ENCODE measurements at regions not wholly inside any gene's neighbourhood (a gene's known extent, or its start where the extent isn't known, plus 50 kb on each side); places are given as distances from the start of the nearest gene placed in this dataset.

DNA sequence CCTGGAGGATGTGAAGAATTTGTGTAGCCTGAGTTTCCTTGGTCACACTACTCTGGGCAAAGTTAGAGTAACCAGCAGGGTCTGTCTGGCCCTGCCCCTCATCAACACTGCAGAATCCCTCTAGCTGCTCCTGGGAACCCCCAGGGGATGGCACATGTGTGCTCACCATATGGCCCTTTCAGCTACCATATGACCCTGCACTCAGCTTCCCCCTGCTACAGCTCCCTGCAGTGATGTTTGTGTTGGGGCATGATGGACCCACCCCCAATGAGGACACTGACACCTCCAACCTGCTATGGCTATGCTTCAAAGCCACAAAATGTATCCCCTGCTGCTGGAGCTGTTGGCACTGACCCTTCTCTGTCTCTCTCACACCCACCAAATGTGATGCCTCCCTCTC, 152.7 kb downstream of the SNX18 start:
- no peak for DNase-seq (ENCODE audit: insufficient read length, low spot score)
- TF ChIP-seq POLR2A (IDR thresholded peaks at IDR 0.05; ENCODE audit: low read depth, low read length): no peak
- no peak for FAIRE-seq

DNA sequence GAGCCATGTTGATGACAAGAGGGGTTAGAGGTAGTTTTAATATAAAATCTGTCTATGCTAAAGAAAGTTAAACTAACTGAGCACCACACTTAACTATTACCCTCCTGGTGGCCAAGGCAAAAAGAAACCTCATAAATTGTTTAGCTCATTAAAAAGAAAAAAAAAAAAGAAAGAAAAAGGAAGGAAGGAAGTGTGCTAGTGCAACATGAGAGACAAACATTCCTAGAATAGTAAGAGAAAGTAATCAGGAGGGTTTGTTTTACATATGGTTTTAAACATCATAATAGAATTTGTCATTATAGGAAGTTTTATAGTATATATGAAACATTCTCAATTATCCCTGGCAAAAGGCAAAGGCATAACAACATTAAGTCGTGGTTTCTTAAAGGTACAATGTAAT, 152.3 kb downstream of the SNX18 start:
- no peak for TF ChIP-seq POLR2A (IDR thresholded peaks at IDR 0.05; ENCODE audit: low read depth, low read length)
- no peak for FAIRE-seq
- DNase-seq (ENCODE audit: insufficient read length, low spot score): no peak

DNA sequence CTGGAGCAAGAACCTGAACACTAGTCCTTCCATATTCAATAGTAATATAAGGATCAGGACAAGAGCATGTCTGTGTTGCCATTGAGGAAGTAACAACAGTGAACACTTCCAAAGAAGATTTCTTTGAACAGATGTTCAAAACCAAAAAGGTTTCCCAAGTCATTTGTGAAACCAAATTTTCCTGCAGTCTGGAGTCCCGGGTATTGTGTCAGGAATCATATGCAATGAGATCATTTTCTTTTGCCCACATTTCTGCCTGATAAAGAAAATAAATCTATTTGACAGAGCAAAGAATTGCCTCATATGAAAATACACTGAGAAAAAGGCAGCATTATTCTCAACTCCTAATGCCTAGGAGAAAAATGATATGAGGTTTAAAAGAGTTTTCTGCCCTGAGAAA, 151.7 kb downstream of the SNX18 start:
- no peak for DNase-seq (ENCODE audit: insufficient read length, low spot score)
- TF ChIP-seq POLR2A (IDR thresholded peaks at IDR 0.05; ENCODE audit: low read depth, low read length): no peak
- FAIRE-seq: no peak

DNA sequence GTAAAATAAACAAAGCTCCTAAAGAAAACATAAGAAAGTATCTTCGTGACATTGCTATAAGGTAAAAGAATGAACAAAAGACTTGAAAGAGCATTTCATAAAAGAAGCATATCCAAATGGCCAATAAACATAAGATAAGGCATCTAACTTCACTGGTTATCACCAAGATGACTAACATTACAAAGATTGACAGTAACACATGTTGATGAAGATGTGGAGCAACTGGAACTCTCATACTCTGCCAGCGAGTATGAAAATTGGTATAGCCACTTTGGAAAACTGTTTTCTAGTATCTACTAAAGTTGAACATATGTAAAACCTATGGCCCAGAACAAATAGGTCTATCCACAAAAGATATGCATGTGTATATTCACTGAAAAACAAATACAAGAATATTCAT, 150.5 kb downstream of the SNX18 start:
- FAIRE-seq (no peak), DNase-seq (ENCODE audit: insufficient read length, low spot score) (no peak)
- no peak for TF ChIP-seq POLR2A (IDR thresholded peaks at IDR 0.05; ENCODE audit: low read depth, low read length)

DNA sequence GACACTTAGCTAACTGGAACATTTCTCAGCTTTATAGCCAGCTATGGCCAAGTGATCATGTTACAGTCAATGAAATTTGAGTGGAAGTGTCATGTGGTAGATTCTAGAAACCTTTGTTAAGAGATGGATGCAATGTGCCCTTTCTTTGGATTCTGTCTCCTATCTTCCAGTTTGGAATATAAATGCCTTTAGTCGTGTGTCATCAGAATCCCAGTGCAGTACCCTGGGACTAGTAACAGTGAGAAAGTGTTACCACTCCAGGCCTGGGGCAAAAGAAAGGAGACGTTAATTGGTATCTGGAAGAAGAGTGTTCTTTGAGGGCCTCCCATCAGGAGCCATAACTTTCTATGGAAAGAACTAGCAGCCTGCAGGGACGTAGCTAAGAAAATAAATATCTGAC, 149.6 kb downstream of the SNX18 start:
- TF ChIP-seq POLR2A (IDR thresholded peaks at IDR 0.05; ENCODE audit: low read depth, low read length): no peak
- DNase-seq (ENCODE audit: insufficient read length, low spot score): no peak
- no peak for FAIRE-seq

DNA sequence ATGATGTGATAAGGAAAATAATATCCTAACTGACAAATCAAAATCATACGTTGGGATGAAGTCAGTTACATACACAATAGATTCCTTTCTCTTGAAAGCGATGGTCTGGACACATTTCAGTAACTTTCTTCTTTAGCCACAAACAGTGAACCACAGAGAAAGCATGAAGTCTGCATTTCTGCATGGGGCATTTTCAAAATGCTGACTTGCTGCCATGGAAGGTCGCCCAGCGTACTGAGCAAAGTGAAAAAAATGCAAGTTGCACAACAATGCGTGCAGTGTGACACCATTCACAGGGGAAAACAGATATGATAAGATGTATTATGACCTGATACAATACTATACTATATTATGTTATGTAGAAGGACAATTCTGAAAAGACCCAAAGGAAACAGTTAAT, 146.3 kb downstream of the SNX18 start:
- TF ChIP-seq POLR2A (IDR thresholded peaks at IDR 0.05; ENCODE audit: low read depth, low read length): no peak
- FAIRE-seq (peak; percentile 65), DNase-seq (ENCODE audit: insufficient read length, low spot score) (no peak)

DNA sequence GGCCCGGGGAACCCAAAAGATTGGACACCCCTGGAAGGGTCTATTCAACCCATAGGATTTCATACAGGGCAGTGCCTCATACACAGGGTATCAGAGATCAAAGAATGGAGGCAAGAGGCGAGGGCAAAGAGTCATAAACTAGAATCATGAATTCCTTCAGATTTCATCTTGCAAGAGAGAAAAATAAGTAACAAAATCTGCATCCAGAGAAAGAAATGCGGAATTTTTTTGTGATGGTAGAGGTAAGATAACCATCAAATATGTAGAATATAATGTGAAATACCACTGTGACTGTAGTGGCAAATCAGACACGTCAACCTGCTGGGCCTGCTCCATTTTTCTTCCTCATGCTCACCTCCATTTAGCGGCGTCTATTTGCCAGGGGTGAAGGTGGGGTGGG, 143.6 kb downstream of the SNX18 start:
- FAIRE-seq: no peak
- TF ChIP-seq POLR2A (IDR thresholded peaks at IDR 0.05; ENCODE audit: low read depth, low read length): no peak
- no peak for DNase-seq (ENCODE audit: insufficient read length, low spot score)

DNA sequence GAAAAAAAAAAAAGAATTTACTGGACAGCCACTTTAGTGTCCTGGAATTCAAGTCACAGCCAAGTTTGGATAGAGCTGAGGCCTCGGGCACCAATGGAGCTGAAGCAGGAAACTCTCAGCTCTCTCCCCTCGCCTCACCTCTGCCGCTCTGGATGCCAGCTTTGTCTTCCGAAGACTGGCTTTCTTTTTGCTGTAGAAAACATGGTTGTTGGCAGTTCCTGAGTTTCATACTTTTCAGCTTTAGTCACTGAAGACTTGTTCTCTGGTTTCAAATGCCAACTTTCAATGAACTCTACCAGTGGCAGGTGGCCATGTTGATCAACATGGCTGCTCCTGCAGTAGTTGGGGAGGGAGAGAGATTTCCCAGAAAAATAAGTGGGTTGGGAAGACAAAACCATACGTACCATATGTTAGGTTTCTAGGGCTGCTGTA, 142.2 kb downstream of the SNX18 start:
- FAIRE-seq (no peak), DNase-seq (ENCODE audit: insufficient read length, low spot score) (no peak)
- TF ChIP-seq POLR2A (IDR thresholded peaks at IDR 0.05; ENCODE audit: low read depth, low read length): no peak

DNA sequence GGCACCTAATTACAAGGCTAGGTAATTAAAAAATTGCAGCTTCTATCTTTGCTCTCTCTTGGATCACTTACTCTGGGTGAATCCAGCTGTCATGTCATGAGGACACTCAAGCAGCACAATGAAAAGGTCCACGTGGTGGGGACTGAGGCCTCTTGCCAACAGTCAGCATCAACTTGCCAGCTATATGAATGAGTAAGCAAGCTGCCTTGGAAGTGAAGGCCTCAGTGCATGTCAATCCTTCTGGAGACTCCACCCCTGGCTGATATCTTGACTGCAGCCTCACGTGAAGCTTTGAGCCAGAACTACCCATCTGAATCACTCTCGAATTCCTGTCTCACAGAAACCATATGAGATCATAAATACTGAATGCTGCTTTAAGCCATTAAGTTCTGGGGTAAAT, 140.5 kb downstream of the SNX18 start:
- FAIRE-seq (peak; percentile 83), DNase-seq (ENCODE audit: insufficient read length, low spot score) (peak; percentile 67)
- TF ChIP-seq POLR2A (IDR thresholded peaks at IDR 0.05; ENCODE audit: low read depth, low read length): no peak

DNA sequence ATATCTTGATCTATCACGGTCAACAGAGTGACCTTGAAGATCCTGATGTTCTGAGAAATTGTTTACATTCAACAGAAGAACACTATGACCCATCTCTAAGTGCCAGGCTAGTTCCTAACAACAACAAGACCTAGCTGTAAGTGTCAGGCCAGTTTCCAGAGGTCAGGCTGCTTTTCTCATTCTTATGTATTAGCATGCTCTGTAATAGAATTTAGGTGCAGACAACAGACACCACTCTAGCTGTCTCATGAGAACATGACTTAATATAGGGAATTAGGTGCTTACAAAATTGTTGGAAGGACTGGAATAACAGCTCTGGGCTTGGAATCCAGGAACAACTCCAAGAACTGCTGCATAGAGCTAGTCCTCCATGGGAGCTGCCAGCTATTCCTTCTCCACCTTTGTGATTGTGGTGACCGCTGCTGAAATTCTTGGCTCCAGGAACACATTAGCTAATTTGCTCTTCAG, 138.7 kb downstream of the SNX18 start:
- TF ChIP-seq POLR2A (IDR thresholded peaks at IDR 0.05; ENCODE audit: low read depth, low read length): no peak
- FAIRE-seq (no peak), DNase-seq (ENCODE audit: insufficient read length, low spot score) (no peak)

DNA sequence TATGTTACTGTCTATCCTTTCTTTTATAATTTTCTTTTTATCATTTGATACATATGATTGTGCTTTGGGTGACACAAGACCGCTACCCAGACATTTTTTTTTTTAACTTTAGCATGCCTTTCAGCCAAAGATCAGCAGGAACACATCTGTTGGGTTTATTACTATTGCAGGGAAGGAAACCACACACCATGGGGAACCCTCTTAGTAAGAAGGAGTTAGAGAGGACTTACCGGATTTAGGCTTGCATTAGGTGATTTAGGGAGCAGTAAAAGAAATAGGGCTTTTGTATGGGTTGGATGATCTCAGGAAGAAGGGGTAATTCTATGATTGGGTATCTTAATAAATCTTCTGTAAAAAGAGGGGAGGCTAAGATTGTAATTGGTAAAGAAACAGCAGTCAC, 138.2 kb downstream of the SNX18 start:
- FAIRE-seq: no peak
- no peak for TF ChIP-seq POLR2A (IDR thresholded peaks at IDR 0.05; ENCODE audit: low read depth, low read length)
- DNase-seq (ENCODE audit: insufficient read length, low spot score): no peak

DNA sequence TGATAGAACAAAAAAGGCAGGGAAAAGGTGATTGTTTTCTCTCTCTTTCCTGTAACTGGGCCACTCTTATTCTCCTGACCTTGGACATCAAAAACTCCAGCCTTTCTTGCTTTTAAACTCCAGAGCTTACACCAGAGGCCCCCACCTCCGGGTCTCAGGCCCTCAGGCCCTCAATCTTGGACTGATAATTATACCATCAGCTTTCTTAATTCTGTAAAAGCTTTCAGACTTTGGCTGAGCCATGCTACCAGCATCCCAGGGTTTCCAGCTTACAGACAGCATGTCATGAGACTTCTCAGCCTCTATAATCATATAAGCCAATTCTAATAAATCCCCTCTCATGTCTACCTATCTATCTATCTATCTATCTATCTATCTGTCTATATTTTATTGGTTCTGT, 137.7 kb downstream of the SNX18 start:
- DNase-seq (ENCODE audit: insufficient read length, low spot score): no peak
- TF ChIP-seq POLR2A (IDR thresholded peaks at IDR 0.05; ENCODE audit: low read depth, low read length): no peak
- FAIRE-seq: no peak

DNA sequence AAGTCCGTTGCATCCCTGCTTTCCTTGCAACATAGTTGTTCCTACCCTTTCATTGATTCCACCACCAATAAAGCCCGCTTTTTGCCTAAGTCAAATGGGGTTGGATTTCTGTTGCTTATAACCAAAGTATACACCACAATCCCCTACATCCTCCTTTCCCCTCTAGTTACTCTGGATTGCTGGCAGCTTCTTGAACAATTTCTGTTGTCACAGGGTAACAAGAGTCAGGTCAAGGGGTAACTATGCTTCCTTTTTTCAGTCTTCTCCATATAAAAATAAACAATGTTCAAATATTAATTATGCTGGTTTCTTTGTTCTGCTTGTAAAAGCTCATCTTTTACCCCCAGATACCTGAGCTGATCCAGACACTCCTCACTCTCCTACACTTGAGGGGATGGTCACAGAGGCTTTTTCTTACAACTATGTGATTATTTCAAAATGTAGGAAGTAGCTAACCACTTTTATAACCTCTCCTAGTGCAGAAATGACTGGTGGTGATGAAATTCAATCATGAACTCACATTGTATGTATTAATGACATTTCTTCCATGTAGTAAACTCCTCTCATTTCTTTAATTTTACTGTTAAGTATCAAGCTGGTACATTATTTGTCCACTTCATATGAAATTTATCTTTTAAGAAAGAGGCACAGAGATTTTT, 136.5 kb downstream of the SNX18 start:
- no peak for FAIRE-seq
- no peak for DNase-seq (ENCODE audit: insufficient read length, low spot score)
- no peak for TF ChIP-seq POLR2A (IDR thresholded peaks at IDR 0.05; ENCODE audit: low read depth, low read length)

DNA sequence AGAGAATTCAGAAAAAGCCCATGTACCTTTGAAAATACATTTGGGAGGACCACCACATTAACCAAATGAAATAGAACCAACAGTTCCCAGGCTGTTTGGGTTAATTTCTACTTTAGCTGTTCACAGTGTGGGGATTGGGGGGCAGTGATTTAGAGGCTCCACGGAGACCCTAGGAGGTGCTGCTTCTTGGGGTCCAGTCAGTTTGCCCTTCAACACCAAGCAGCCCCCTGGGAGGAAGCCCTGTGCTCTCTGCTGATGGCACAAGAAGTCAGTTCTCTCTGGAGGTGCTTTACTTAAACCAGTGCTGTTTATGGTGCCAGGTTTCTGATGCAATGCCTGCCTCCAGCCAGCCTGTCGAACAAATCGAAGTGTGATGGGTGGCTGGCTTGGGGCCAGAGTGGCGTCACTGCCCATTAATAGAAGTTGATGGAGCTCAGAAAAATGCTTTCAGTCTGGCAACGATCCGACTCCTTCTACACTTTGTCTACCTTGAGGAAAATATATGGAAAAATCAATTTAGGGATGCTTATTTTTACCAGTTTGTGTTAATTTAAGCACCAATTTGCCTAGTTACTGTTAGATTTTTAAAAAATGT, 134.0 kb downstream of the SNX18 start:
- no peak for FAIRE-seq
- DNase-seq (ENCODE audit: insufficient read length, low spot score): no peak
- TF ChIP-seq POLR2A (IDR thresholded peaks at IDR 0.05; ENCODE audit: low read depth, low read length): no peak

DNA sequence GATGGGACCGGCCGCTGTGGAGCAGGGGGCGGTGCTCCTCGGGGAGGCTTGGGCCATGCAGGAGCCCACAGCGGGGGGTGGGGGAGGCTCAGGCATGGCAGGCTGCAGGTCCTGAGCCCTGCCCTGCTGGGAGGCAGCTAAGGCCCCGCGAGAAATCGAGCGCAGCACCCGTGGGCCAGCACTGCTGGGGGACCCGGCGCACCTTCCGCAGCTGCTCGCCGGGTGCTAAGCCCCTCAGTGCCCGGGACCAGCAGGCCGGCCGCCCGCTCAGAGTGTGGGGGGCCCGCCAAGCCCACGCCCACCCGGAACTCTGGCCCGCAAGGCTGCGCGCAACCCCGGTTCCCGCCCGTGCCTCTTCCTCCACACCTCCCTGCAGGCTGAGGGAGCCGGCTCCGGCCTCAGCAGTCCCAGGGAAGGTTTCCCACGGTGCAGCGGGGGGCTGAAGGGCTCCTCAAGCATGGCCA, 131.5 kb downstream of the SNX18 start:
- no peak for TF ChIP-seq POLR2A (IDR thresholded peaks at IDR 0.05; ENCODE audit: low read depth, low read length)
- DNase-seq (ENCODE audit: insufficient read length, low spot score): no peak
- no peak for FAIRE-seq
